ENCODE measurements at regions not wholly inside any gene's neighbourhood (a gene's known extent, or its start where the extent isn't known, plus 50 kb on each side); places are given as distances from the start of the nearest gene placed in this dataset.

DNA sequence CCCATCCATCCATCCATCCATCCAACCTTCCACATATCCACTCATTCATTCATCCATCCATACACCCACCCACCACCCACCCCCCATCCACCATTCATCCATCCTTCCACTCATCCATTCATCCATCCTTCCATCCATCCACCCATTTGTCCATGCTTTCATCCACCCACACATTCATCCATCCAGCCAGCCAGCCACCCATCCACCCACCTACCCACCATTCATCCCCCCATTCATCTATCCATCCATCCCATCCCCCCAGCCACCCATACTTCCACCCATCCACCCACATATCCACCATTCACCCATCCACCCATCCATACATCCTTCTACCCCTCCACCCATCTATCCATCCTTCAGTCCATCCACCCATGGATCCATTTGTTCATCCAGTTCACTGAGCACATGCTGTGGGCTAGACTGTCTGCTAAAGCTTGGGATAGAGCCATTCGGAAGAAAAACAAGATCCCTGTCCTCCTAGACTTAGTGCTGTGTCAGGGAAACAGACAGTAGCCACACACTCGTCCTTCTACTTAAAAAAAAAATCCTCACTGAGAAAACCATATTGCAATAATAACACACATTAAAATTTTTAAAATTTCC lies 377.5 kb downstream of the ADGRD1 start:
- Histone ChIP-seq H3K27me3 (no peaks in the 10 kb centered on the region), H3K4me3 (no peak overlapping the region), H3K9me3 (no peaks in the 10 kb centered on the region), H3K27ac (no peak overlapping the region), H3K4me1 (no peaks in the 10 kb centered on the region), H3K36me3 (no peaks in the 10 kb centered on the region)
- TF ChIP-seq EP300 (IDR thresholded peaks at IDR 0.05) (no peak), POLR2AphosphoS5 (IDR thresholded peaks at IDR 0.05) (no peak), POLR2A (IDR thresholded peaks at IDR 0.05) (no peak)
- TF ChIP-seq, protein P1, sequence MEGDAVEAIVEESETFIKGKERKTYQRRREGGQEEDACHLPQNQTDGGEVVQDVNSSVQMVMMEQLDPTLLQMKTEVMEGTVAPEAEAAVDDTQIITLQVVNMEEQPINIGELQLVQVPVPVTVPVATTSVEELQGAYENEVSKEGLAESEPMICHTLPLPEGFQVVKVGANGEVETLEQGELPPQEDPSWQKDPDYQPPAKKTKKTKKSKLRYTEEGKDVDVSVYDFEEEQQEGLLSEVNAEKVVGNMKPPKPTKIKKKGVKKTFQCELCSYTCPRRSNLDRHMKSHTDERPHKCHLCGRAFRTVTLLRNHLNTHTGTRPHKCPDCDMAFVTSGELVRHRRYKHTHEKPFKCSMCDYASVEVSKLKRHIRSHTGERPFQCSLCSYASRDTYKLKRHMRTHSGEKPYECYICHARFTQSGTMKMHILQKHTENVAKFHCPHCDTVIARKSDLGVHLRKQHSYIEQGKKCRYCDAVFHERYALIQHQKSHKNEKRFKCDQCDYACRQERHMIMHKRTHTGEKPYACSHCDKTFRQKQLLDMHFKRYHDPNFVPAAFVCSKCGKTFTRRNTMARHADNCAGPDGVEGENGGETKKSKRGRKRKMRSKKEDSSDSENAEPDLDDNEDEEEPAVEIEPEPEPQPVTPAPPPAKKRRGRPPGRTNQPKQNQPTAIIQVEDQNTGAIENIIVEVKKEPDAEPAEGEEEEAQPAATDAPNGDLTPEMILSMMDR (IDR thresholded peaks at IDR 0.05), result no peak
- intact Hi-C loops (cut with DNase I), result no loop called here
- DNase-seq, result no peak
- 67 to 79% methylated on average over 2 of the region's 2 CpGs for WGBS, 2 donors

DNA sequence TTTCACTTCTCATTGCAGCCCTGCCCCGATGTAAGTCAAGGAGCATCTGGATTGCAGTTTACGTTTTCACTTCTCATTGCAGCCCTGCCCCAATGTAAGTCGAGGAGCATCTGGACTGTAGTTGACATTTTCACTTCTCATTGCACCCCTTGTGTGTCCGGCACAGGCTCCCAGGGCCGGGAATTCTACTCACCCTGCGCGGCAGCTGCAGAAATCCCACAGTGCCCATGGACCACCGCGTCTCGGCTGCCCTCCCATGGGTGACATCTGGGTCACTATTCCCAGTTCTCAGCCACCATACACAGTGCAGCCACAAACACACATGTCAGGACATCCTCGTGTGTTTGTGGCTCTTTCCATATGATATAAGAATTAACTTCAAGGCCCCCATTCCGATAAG lies 378.5 kb downstream of the ADGRD1 start:
- intact Hi-C loops (cut with DNase I), result no loop called here

DNA sequence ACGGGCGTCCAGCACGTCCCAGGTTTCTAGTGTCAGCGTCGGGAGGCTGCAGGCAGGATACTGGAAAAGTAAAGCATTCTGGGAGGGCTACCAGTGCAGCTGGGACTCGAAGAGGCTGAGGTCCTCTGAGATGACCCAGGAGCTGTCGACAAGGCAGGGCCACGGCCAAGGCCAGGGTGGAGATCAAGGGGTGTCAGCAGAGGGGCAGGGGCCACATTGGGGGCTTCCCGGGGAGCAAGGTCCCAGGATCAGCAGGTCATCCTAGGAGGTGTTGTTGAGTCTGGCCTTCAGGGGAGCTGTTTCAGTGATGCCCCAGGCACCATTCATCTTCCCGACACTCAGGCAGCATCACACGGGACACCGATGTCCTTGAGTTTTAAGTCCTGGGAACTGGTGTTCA lies 377.8 kb upstream of the SFSWAP start:
- no peaks in the 10 kb centered on the region for H3K9me3 ChIP-seq
- H3K27ac ChIP-seq, result no peak overlapping the region
- DNase-seq, result no peak
- H3K27me3 ChIP-seq, result no peaks in the 10 kb centered on the region
- TF ChIP-seq POLR2A (IDR thresholded peaks at IDR 0.05), result no peak
- no peak for TF ChIP-seq EP300 (IDR thresholded peaks at IDR 0.05)
- TF ChIP-seq POLR2AphosphoS5 (IDR thresholded peaks at IDR 0.05), result no peak
- TF ChIP-seq, protein P1 (IDR thresholded peaks at IDR 0.05), result no peak
- intact Hi-C loops (cut with DNase I), result no loop called here
- WGBS, 2 donors, result 68 to 83% methylated on average over 12 of the region's 12 CpGs
- no peaks in the 10 kb centered on the region for H3K36me3 ChIP-seq
- no peaks in the 10 kb centered on the region for H3K4me1 ChIP-seq
- no peak overlapping the region for H3K4me3 ChIP-seq

More for the DNA sequence above, 378.5 kb downstream of the ADGRD1 start:
- TF ChIP-seq, protein P1 (IDR thresholded peaks at IDR 0.05), result no peak
- TF ChIP-seq POLR2A (IDR thresholded peaks at IDR 0.05), result no peak
- no peak for TF ChIP-seq EP300 (IDR thresholded peaks at IDR 0.05)
- TF ChIP-seq POLR2AphosphoS5 (IDR thresholded peaks at IDR 0.05), result no peak
- H3K27ac ChIP-seq, result no peak overlapping the region
- H3K36me3 ChIP-seq, result no peaks in the 10 kb centered on the region
- DNase-seq, result no peak
- no peaks in the 10 kb centered on the region for H3K27me3 ChIP-seq
- no peaks in the 10 kb centered on the region for H3K9me3 ChIP-seq
- 82% methylated on average over 12 of the region's 12 CpGs for WGBS, 2 donors
- no peak overlapping the region for H3K4me3 ChIP-seq
- no peaks in the 10 kb centered on the region for H3K4me1 ChIP-seq

DNA sequence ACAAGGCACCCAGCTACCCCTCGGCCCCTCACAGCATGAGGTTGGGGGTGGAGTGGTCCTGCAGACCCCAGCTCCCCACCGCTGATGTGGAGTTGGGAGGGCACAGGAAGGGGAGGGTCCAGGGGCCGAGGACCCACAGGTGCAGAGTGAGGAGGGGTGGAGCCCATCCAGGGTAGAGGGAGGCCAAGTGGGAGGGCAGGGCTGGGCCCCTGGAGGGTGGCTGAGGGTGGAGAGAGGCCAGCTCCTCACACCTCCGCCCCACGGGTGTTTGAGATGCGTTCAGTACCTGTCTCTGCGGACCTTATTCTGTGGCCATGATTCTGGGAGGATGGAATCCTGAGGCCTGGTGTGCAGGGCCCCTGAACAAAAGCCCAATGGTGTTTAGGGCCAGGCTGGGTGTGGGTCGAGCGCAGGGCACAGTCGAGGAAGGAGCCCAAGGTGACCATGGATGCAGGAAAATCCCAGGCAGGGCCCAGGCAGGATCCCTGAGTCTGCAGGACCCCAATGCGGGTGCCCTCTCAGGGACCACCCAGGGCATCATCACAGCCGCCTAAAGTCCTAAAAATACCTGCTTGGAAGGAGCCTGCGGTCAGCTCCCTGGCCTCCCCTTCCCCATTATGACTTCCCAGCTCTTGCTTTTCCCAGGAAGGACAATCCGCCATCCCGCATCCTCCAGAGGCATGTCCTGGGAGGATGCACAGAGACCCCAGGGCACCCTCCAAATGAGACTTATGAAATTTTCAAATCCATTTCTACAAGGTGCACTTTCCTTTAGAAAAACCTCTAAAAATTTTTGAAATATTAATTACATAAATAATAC lies 377.1 kb upstream of the SFSWAP start:
- H3K27ac ChIP-seq, result no peak overlapping the region
- no peaks in the 10 kb centered on the region for H3K36me3 ChIP-seq
- H3K9me3 ChIP-seq, result no peaks in the 10 kb centered on the region
- intact Hi-C loops (cut with DNase I), result no loop called here
- H3K4me1 ChIP-seq, result no peaks in the 10 kb centered on the region
- no peak for TF ChIP-seq EP300 (IDR thresholded peaks at IDR 0.05)
- TF ChIP-seq POLR2AphosphoS5 (IDR thresholded peaks at IDR 0.05), result no peak
- TF ChIP-seq, protein P1 (IDR thresholded peaks at IDR 0.05), result no peak
- TF ChIP-seq POLR2A (IDR thresholded peaks at IDR 0.05), result no peak
- no peaks in the 10 kb centered on the region for H3K27me3 ChIP-seq
- WGBS, 2 donors, result 80 to 87% methylated on average over 15 of the region's 15 CpGs
- H3K4me3 ChIP-seq, result no peak overlapping the region
- no peak for DNase-seq
